ENCODE measurements at regions not wholly inside any gene's neighbourhood (a gene's known extent, or its start where the extent isn't known, plus 50 kb on each side); places are given as distances from the start of the nearest gene placed in this dataset.

- H3K27ac ChIP-seq (ENCODE audit: low read depth in 1 of 2, low read length in 2 of 2) = no peak overlapping the region
- H3K27me3 ChIP-seq (ENCODE audit: control insufficient read depth in 4 of 4, insufficient read depth in 4 of 4, low read length in 3 of 4) = no peaks in the 10 kb centered on the region
- H3K9ac ChIP-seq (ENCODE audit: low read depth in 1 of 2, low read length in 2 of 2) = no peak overlapping the region
- H3K9me3 ChIP-seq (ENCODE audit: control insufficient read depth in 4 of 4, low read length in 3 of 4) = no peaks in the 10 kb centered on the region
- TF ChIP-seq EGR1 (IDR thresholded peaks at IDR 0.05; ENCODE audit: low read depth in 2 of 2) (no peak), SP1 (IDR thresholded peaks at IDR 0.05) (no peak), HNF4A (conservative IDR thresholded peaks at IDR 0.05) (no peak), ZBTB33 (IDR thresholded peaks at IDR 0.05) (no peak), HNF4G (IDR thresholded peaks at IDR 0.05) (no peak), JUND (IDR thresholded peaks at IDR 0.05) (no peak), CTCF (IDR thresholded peaks at IDR 0.05; ENCODE audit: low read depth, low read length, missing input control) (no peak), FOXA1 (IDR thresholded peaks at IDR 0.05) (no peak), RAD21 (IDR thresholded peaks at IDR 0.05) (no peak), REST (IDR thresholded peaks at IDR 0.05) (no peak), MAX (IDR thresholded peaks at IDR 0.05) (no peak), YY1 (IDR thresholded peaks at IDR 0.05) (no peak), FOXA2 (IDR thresholded peaks at IDR 0.05) (no peak)
- H3K36me3 ChIP-seq (ENCODE audit: control insufficient read depth in 4 of 4, insufficient read depth in 3 of 4, low read depth in 1 of 4, low read length in 3 of 4) = no peaks in the 10 kb centered on the region
- peaks cover 0 to 3% (median 0%) of the 10 kb centered on the region in 4 donors for H3K4me1 ChIP-seq (ENCODE audit: control insufficient read depth in 4 of 4, insufficient read depth in 4 of 4, low read length in 3 of 4)
- no peak overlapping the region for H3K4me3 ChIP-seq (ENCODE audit: low read depth in 1 of 3, low read length in 3 of 3)
- WGBS = 64% methylated on average over 17 of the region's 17 CpGs
- DNase-seq (ENCODE audit: low spot score) = no peak
Measured at GRCh38 chr5:60210810-60211209, 317.3 kb upstream of the PDE4D start.

GRCh38 chr5:60209146-60209840 lies 315.8 kb upstream of the PDE4D start:
- Histone ChIP-seq H3K27ac (ENCODE audit: low read depth in 1 of 2, low read length in 2 of 2) (no peak overlapping the region), H3K4me3 (ENCODE audit: low read depth in 1 of 3, low read length in 3 of 3) (no peak overlapping the region), H3K27me3 (ENCODE audit: control insufficient read depth in 4 of 4, insufficient read depth in 4 of 4, low read length in 3 of 4) (peaks cover 0 to 5% (median 0%) of the 10 kb centered on the region in 4 donors), H3K4me1 (ENCODE audit: control insufficient read depth in 4 of 4, insufficient read depth in 4 of 4, low read length in 3 of 4) (peaks cover 0 to 3% (median 0%) of the 10 kb centered on the region in 4 donors), H3K9ac (ENCODE audit: low read depth in 1 of 2, low read length in 2 of 2) (no peak overlapping the region), H3K9me3 (ENCODE audit: control insufficient read depth in 4 of 4, low read length in 3 of 4) (no peaks in the 10 kb centered on the region), H3K36me3 (ENCODE audit: control insufficient read depth in 4 of 4, insufficient read depth in 3 of 4, low read depth in 1 of 4, low read length in 3 of 4) (no peaks in the 10 kb centered on the region)
- DNase-seq (ENCODE audit: low spot score) = no peak
- whole genome bisulfite sequencing = 51% methylated on average over 5 of the region's 5 CpGs
- TF ChIP-seq MAX (IDR thresholded peaks at IDR 0.05) (no peak), TAF1 (conservative IDR thresholded peaks at IDR 0.05) (no peak), EGR1 (IDR thresholded peaks at IDR 0.05; ENCODE audit: low read depth in 2 of 2) (no peak), SP1 (IDR thresholded peaks at IDR 0.05) (no peak), CTCF (IDR thresholded peaks at IDR 0.05; ENCODE audit: low read depth, low read length, missing input control) (no peak), HNF4G (IDR thresholded peaks at IDR 0.05) (no peak), ZBTB33 (IDR thresholded peaks at IDR 0.05) (no peak), JUND (IDR thresholded peaks at IDR 0.05) (no peak), GABPA (IDR thresholded peaks at IDR 0.05 in 1 of 2, conservative IDR thresholded peaks at IDR 0.05 in 1 of 2) (no peak)

Data from liver (tissue), 8 donors.